ENCODE measurements at regions not wholly inside any gene's neighbourhood (a gene's known extent, or its start where the extent isn't known, plus 50 kb on each side); places are given as distances from the start of the nearest gene placed in this dataset.
"Not testable (repeated sequence)": the region's sequence is repeated elsewhere in the genome, so short reads cannot be mapped to it uniquely, and the experiment has no call there.

GRCh38 chr3:164732166-164732565 lies 346.1 kb downstream of the SI start:
- no peaks in the 10 kb centered on the region for H3K27me3 ChIP-seq (replicated peaks; ENCODE audit: insufficient read depth, low read depth, low read length, poor library complexity)
- H3K4me3 ChIP-seq (ENCODE audit: low read depth, low read length, poor library complexity, severe bottlenecking), result no peak overlapping the region
- ChIA-PET POLR2A (ENCODE audit: low non-redundant PET) (no interaction called here), CTCF (no interaction called here)
- intact Hi-C loops (cut with micrococcal nuclease; ENCODE audit: unreplicated experiment), result no loop called here
- no peaks in the 10 kb centered on the region for H3K36me3 ChIP-seq (ENCODE audit: insufficient read depth, low read length, poor library complexity, severe bottlenecking)
- no peak for DNase-seq (ENCODE audit: low spot score)
- BruUV-seq (replicated peaks), result no TSS peak
- H3K4me1 ChIP-seq (ENCODE audit: insufficient read depth, low read length, poor library complexity, severe bottlenecking), result no peaks in the 10 kb centered on the region
- H3K9me3 ChIP-seq (ENCODE audit: low read depth, low read length, poor library complexity, severe bottlenecking), result no peaks in the 10 kb centered on the region
- TF ChIP-seq CTCF (conservative IDR thresholded peaks at IDR 0.05; ENCODE audit: low read depth, low read length) (no peak), EZH2 (IDR thresholded peaks at IDR 0.05; ENCODE audit: borderline replicate concordance, low read depth, low read length, poor library complexity, severe bottlenecking) (no peak)
- no peak overlapping the region for H3K27ac ChIP-seq (ENCODE audit: low read depth, low read length, poor library complexity, severe bottlenecking)

DNA sequence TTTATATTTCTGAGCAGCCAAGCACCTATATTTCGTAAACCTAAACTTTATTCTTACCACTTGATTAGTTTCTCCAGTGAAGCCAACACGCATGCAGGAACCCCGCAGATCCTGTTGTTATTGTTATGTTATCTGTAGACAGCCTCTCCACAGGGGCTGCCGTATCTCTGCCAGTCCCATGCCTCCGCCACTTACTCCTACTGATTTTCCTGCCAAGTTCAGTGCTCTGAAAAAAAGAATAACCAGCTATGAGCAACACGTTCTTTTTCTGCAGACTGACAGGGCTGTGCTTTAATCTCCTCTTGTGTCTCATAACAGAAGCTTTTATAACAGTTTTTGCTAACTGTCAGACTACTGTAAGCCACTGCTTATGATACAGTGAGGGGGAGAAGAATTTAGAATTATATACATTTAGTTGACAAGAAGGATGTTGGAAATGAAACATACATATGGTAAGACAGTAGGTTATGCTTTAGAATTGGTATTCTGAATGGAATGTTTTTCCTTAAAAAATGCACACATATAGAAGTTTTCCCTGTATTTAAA lies 347.4 kb downstream of the SI start:
- TF ChIP-seq EZH2 (IDR thresholded peaks at IDR 0.05; ENCODE audit: borderline replicate concordance, low read depth, low read length, poor library complexity, severe bottlenecking), result no peak
- no peak for TF ChIP-seq CTCF (conservative IDR thresholded peaks at IDR 0.05; ENCODE audit: low read depth, low read length)
- no peak overlapping the region for H3K4me3 ChIP-seq (ENCODE audit: low read depth, low read length, poor library complexity, severe bottlenecking)
- H3K9me3 ChIP-seq (ENCODE audit: low read depth, low read length, poor library complexity, severe bottlenecking), result no peaks in the 10 kb centered on the region
- DNase-seq (ENCODE audit: low spot score), result peak; percentile 21
- POLR2A ChIA-PET (ENCODE audit: low non-redundant PET), result no interaction called here
- no peaks in the 10 kb centered on the region for H3K4me1 ChIP-seq (ENCODE audit: insufficient read depth, low read length, poor library complexity, severe bottlenecking)
- H3K27me3 ChIP-seq (replicated peaks; ENCODE audit: insufficient read depth, low read depth, low read length, poor library complexity), result no peaks in the 10 kb centered on the region
- no TSS peak for BruUV-seq (replicated peaks)
- intact Hi-C loops (cut with micrococcal nuclease; ENCODE audit: unreplicated experiment), result no loop called here
- CTCF ChIA-PET, result no interaction called here
- no peak overlapping the region for H3K27ac ChIP-seq (ENCODE audit: low read depth, low read length, poor library complexity, severe bottlenecking)
- H3K36me3 ChIP-seq (ENCODE audit: insufficient read depth, low read length, poor library complexity, severe bottlenecking), result no peaks in the 10 kb centered on the region

GRCh38 chr3:164723396-164723795 lies 354.9 kb downstream of the SI start:
- no peak for DNase-seq (ENCODE audit: low spot score)
- H3K27ac ChIP-seq (ENCODE audit: low read depth, low read length, poor library complexity, severe bottlenecking), result no peak overlapping the region
- no TSS peak for BruUV-seq (replicated peaks)
- no peak for TF ChIP-seq EZH2 (IDR thresholded peaks at IDR 0.05; ENCODE audit: borderline replicate concordance, low read depth, low read length, poor library complexity, severe bottlenecking)
- TF ChIP-seq CTCF (conservative IDR thresholded peaks at IDR 0.05; ENCODE audit: low read depth, low read length), result no peak
- no peaks in the 10 kb centered on the region for H3K9me3 ChIP-seq (ENCODE audit: low read depth, low read length, poor library complexity, severe bottlenecking)
- no peaks in the 10 kb centered on the region for H3K27me3 ChIP-seq (replicated peaks; ENCODE audit: insufficient read depth, low read depth, low read length, poor library complexity)
- CTCF ChIA-PET, result no interaction called here
- H3K4me1 ChIP-seq (ENCODE audit: insufficient read depth, low read length, poor library complexity, severe bottlenecking), result no peaks in the 10 kb centered on the region
- no peak overlapping the region for H3K4me3 ChIP-seq (ENCODE audit: low read depth, low read length, poor library complexity, severe bottlenecking)
- intact Hi-C loops (cut with micrococcal nuclease; ENCODE audit: unreplicated experiment), result no loop called here
- H3K36me3 ChIP-seq (ENCODE audit: insufficient read depth, low read length, poor library complexity, severe bottlenecking), result no peaks in the 10 kb centered on the region
- POLR2A ChIA-PET (ENCODE audit: low non-redundant PET), result no interaction called here

DNA sequence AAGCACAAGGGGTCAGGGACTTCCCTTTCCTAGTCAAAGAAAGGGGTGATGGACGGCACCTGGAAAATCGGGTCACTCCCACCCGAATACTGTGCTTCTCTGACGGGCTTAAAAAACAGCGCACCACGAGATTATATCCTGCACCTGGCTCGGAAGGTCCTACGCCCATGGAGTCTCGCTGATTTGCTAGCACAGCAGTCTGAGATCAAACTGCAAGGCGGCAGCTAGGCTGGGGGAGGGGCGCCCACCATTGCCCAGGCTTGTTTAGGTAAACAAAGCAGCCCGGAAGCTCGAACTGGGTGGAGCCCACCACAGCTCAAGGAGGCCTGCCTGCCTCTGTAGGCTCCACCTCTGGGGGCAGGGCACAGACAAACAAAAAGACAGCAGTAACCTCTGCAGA lies 375.5 kb downstream of the SI start:
- H3K4me3 ChIP-seq (ENCODE audit: low read depth, low read length, poor library complexity, severe bottlenecking); POLR2A ChIA-PET (ENCODE audit: low non-redundant PET); H3K9me3 ChIP-seq (ENCODE audit: low read depth, low read length, poor library complexity, severe bottlenecking); H3K4me1 ChIP-seq (ENCODE audit: insufficient read depth, low read length, poor library complexity, severe bottlenecking); H3K36me3 ChIP-seq (ENCODE audit: insufficient read depth, low read length, poor library complexity, severe bottlenecking); H3K27me3 ChIP-seq (replicated peaks; ENCODE audit: insufficient read depth, low read depth, low read length, poor library complexity); H3K27ac ChIP-seq (ENCODE audit: low read depth, low read length, poor library complexity, severe bottlenecking); BruUV-seq (replicated peaks); DNase-seq (ENCODE audit: low spot score); intact Hi-C loops (cut with micrococcal nuclease; ENCODE audit: unreplicated experiment); CTCF ChIA-PET: not testable (repeated sequence)

All from A673 (cell line).